ENCODE measurements at regions not wholly inside any gene's neighbourhood (a gene's known extent, or its start where the extent isn't known, plus 50 kb on each side); places are given as distances from the start of the nearest gene placed in this dataset.

GRCh38 chr22:27413702-27414101 lies 387.9 kb downstream of the MN1 start:
- DNase-seq (ENCODE audit: low spot score in 2 of 2) = no peak
- Histone ChIP-seq H3K36me3 (no peaks in the 10 kb centered on the region), H3K27me3 (no peaks in the 10 kb centered on the region), H3K4me1 (peaks cover 0 to 5% of the 10 kb centered on the region in 2 donors), H3K9me3 (no peaks in the 10 kb centered on the region), H3K4me3 (no peak overlapping the region), H3K27ac (no peak overlapping the region)
- intact Hi-C loops (cut with DNase I) = no loop called here
- TF ChIP-seq CTCF (IDR thresholded peaks at IDR 0.05) = no peak

- Histone ChIP-seq H3K4me1 (peaks cover 0 to 17% of the 10 kb centered on the region in 2 donors), H3K36me3 (no peaks in the 10 kb centered on the region), H3K27me3 (no peaks in the 10 kb centered on the region), H3K27ac (no peak overlapping the region), H3K9me3 (no peaks in the 10 kb centered on the region), H3K4me3 (no peak overlapping the region)
- intact Hi-C loops (cut with DNase I) = no loop called here
- TF ChIP-seq CTCF (IDR thresholded peaks at IDR 0.05) = no peak
- no peak for DNase-seq (ENCODE audit: low spot score in 2 of 2)
These were observed 384.8 kb downstream of the MN1 start for GRCh38 chr22:27416511-27417420.

- Histone ChIP-seq H3K4me1 (peaks cover 0 to 17% of the 10 kb centered on the region in 2 donors), H3K27ac (no peak overlapping the region), H3K27me3 (no peaks in the 10 kb centered on the region), H3K4me3 (no peak overlapping the region), H3K36me3 (no peaks in the 10 kb centered on the region), H3K9me3 (no peaks in the 10 kb centered on the region)
- TF ChIP-seq CTCF (IDR thresholded peaks at IDR 0.05) = no peak
- intact Hi-C loops (cut with DNase I) = no loop called here
- DNase-seq (ENCODE audit: low spot score in 2 of 2) = no peak
These were observed 384.1 kb downstream of the MN1 start for GRCh38 chr22:27417421-27417814.

- intact Hi-C loops (cut with DNase I) = no loop called here
- TF ChIP-seq CTCF (IDR thresholded peaks at IDR 0.05) = no peak
- H3K4me1 ChIP-seq = peaks cover 0 to 17% of the 10 kb centered on the region in 2 donors
These were observed 383.3 kb downstream of the MN1 start for GRCh38 chr22:27418261-27418660.

GRCh38 chr22:27419473-27419872 lies 382.1 kb downstream of the MN1 start:
- Histone ChIP-seq H3K4me1 (peaks cover 0 to 17% of the 10 kb centered on the region in 2 donors), H3K9me3 (no peaks in the 10 kb centered on the region), H3K4me3 (no peak overlapping the region), H3K27ac (peak overlapping the region; percentile 76 to 87), H3K27me3 (no peaks in the 10 kb centered on the region), H3K36me3 (no peaks in the 10 kb centered on the region)
- no peak for DNase-seq (ENCODE audit: low spot score in 2 of 2)
- intact Hi-C loops (cut with DNase I) = no loop called here
- TF ChIP-seq CTCF (IDR thresholded peaks at IDR 0.05) = no peak

More at GRCh38 chr22:27418261-27418660, 383.3 kb downstream of the MN1 start:
- Histone ChIP-seq H3K36me3 (no peaks in the 10 kb centered on the region), H3K4me3 (no peak overlapping the region), H3K27ac (no peak overlapping the region), H3K27me3 (no peaks in the 10 kb centered on the region), H3K9me3 (no peaks in the 10 kb centered on the region)
- no peak for DNase-seq (ENCODE audit: low spot score in 2 of 2)
